ENCODE measurements at regions not wholly inside any gene's neighbourhood (a gene's known extent, or its start where the extent isn't known, plus 50 kb on each side); places are given as distances from the start of the nearest gene placed in this dataset.
"Not testable (repeated sequence)": the region's sequence is repeated elsewhere in the genome, so short reads cannot be mapped to it uniquely, and the experiment has no call there.

DNA sequence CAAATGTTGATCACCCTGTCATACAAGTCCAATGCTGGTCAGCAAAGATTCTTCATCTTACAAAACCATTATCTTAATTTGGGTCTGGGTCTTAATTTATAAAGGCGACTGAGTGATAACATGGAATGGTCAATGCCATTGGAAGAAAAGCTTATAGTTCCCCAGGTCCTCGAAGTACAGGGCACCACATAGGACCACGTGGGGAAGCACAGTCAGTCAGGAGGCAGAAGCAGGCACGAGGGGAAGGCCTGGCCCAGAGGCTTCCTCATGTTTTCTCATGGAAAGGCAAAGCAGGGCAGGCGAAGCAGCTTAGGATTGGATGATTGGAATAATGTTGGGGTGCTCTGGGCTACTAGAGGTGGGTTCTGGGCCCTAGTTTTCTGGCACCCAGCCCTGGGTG is 175.7 kb downstream of the FASLG start:
- DNase-seq (ENCODE audit: low read depth in 2 of 2, low spot score in 1 of 2) = no peak

DNA sequence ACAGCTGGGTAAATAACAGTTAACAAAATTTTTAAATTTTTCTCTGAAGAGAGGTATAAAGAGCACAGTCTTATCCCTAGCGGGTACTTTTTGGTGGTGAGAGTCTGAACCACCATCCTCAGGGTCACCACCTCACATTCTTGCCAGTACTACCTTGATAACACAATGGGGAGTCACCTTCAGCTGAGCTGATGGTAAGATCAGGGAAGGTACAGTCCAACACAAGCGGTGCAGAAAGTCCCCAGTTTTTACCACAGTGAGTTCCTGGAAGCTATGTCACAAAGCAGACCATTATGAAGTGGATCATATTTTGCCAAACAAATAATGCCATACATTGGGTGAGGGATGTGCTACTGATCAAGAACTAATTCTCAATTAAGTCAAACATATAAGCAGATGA is 176.9 kb downstream of the FASLG start:
- DNase-seq (ENCODE audit: low read depth in 2 of 2, low spot score in 1 of 2) = no peak

DNA sequence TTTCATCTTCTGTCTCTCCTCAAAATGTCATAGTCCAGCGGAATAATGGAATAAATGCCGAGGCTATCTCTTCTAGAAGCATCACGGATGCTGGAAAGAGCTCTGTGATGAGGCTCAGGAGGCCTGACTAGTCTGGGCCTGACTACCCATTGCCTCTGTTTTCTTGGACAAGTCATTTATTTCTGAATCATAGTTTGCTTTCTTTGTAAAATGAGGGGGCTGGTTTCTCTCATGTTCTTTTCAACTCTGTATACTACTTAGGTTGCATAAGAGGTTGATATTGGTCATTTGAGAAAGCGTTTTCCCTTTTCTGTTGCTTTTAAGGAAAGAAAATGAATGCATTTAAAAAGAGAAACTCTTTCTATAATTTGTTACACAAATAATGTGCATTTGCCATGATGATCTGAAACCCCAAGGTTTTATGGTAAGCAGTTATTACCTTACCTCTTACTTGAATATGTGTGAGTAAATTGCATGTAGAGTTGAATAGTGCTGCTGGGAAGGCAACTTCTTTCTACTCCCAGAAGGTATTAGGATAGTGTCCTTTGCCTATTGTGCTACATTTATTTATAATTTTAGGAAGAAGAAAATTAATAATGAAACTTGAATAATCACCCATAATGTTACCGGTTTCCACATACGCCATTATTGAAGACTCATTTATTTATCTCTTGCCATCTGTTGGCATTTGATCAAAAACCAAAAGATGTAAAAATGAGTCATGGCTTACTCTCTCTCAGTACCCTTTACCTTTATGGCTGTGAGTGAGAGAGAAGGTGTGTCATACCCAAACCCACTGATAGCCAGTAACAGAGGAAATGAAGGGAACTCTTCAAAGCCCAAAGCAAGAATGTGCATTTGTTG is 179.1 kb downstream of the FASLG start:
- no peak for DNase-seq (ENCODE audit: low read depth in 2 of 2, low spot score in 1 of 2)

GRCh38 chr1:172838680-172839313 is 179.9 kb downstream of the FASLG start:
- DNase-seq (ENCODE audit: low read depth in 2 of 2, low spot score in 1 of 2) = no peak

- not testable (repeated sequence) for DNase-seq (ENCODE audit: low read depth in 2 of 2, low spot score in 1 of 2)
Observed at GRCh38 chr1:172839639-172840038, 180.7 kb downstream of the FASLG start.

DNA sequence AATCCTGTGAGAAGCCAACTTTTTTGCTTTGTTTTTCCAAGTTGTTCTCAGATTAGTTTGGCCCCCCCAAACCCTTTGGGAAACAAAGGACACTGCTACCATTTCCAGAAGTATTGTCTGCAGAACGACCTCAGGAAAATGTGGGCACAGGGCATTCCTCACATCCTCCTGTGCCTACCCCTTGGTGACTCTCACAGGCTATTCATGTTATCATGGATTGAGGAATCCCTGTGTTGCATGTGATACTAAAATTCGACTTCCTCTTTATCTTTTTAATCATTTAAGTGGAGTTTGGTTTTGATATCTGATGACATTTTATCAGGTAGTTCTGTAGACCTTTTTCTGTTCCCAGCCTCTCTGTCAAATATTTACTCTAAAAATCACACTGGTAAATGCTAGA is 184.5 kb downstream of the FASLG start:
- DNase-seq (ENCODE audit: low read depth in 2 of 2, low spot score in 1 of 2) = no peak

DNA sequence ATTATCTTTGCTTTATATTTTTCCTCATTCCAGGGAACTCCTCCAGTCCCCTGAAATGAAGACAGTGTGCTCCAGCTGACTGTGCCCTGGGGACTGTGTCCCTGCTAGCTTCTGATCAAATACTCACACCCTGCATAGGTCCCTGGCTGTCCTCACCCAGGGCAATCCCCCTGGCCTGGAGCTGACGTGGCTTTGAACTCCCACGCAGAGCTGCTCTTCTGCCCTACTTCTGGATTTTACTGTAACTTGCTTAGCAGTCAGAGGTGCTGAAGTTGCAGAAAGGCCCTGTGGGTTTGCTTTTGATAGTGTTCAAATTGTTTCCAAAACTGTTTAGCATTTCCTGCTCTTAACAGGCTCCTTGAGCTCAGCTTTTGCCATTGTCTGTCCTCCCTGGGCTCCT is 186.5 kb downstream of the FASLG start:
- peak; percentile 15 to 47 for DNase-seq (ENCODE audit: low read depth in 2 of 2, low spot score in 1 of 2)

DNA sequence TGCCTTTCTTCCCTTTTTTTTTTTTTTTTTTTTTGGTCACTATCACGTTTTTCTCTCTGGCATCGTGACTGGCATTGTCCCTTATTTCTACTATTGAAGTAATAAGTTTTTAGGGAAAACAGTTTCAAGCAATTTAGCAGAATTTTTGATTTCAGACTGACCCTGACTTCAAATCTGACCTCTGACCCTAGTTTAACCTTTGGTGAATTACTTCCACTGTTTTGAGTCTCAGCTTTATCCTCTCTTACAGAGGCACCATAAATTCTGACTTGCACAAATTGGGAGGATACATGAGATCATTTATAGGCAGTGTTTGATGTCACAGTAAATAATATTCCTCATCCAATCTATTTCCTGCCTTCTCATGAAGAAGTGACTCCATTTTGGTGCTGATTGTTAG is 187.0 kb downstream of the FASLG start:
- DNase-seq (ENCODE audit: low read depth in 2 of 2, low spot score in 1 of 2) = no peak

DNA sequence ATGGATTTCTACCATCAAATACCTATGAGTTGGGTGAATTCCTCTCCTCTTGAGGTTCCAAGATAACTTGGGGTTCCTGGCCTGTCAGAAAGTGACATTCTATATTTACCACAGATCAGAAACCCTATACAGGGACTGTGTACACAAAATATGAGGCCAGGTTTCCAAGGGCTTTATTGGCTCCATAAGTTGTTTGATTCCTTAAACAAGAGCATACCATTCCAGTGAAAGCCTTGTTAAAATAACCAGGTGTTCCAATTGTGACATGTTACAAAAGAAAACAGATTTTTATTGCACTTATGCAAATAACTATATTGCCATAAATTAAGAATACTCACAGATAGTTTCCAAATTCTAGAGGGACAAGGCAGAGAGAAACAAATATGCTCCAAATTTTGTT is 188.9 kb downstream of the FASLG start:
- not testable (repeated sequence) for DNase-seq (ENCODE audit: low read depth in 2 of 2, low spot score in 1 of 2)

DNA sequence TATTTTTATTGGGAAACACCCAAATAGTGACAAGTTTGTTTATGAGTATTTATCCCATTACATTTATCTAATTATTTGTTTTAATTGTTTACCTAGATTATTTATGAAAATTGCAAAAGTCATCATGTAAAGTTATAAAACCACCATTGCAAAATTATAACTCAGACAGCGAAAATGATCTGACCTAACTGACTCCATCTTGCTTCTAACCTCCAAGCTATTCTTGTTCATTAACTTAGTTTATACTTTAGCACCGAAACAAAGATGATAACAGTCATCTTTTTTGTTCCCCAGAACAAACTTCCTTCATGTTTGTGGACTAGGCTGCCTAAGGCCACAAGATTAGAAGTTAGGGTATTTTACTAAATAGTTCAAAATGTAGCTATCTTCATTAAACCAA is 190.8 kb downstream of the FASLG start:
- DNase-seq (ENCODE audit: low read depth in 2 of 2, low spot score in 1 of 2) = no peak

GRCh38 chr1:172851077-172851476 is 192.2 kb downstream of the FASLG start:
- no peak for DNase-seq (ENCODE audit: low read depth in 2 of 2, low spot score in 1 of 2)

GRCh38 chr1:172851856-172852255 is 193.0 kb downstream of the FASLG start:
- DNase-seq (ENCODE audit: low read depth in 2 of 2, low spot score in 1 of 2) = no peak

DNA sequence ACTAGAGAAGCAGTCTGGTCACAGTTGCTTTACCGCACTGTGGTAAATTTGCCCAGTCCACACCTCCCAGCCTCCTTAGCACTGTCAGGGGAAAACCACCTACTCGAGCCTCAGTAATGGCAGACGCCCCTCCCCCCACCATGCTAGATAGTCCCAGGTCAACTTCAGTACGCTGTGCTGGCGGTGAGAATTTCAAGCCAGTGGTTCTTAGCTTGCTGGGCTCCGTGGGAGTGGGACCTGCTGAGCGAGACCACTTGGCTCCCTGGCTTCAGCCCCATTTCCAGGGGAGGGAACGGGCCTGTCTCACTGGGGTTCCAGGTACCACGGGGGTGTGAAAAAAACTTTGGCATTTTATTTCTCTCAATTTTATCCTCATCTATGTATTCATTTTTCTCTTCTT is 194.8 kb downstream of the TNFSF18 start:
- DNase-seq (ENCODE audit: low read depth in 2 of 2, low spot score in 1 of 2) = not testable (repeated sequence)

- DNase-seq (ENCODE audit: low read depth in 2 of 2, low spot score in 1 of 2) = no peak
Observed at GRCh38 chr1:172863031-172863430, 187.7 kb downstream of the TNFSF18 start.

DNA sequence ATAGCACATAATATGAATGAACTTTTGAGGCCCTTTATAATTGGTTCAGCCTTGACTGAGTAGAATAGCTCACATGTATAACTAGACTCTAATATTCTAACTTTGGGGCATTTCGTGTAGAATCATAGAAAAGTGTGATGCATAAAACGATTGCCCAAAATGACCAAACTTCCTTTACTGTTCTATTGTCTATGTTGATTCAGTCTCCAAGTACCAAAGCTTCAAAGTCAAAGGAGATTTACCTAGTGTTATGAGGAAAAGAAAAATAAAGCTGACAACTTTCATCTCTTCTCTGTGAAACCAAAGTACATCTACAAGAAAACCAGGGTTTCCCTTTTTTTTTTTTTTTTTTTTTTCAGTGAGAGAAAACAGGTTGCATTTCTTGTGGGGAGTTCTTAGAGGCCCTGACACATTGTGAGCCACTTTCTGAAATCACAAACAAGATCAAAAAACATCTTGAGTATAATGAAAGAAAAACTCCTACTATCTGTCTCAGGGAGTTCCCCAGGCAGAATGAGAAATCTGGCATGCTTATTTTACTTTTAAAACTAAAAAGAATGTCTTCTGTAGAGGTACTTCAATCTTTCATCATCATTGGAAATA is 183.4 kb downstream of the TNFSF18 start:
- DNase-seq (ENCODE audit: low read depth in 2 of 2, low spot score in 1 of 2) = no peak

- no peak for DNase-seq (ENCODE audit: low read depth in 2 of 2, low spot score in 1 of 2)
Observed at GRCh38 chr1:172870901-172871606, 179.7 kb downstream of the TNFSF18 start.

- no peak for DNase-seq (ENCODE audit: low read depth in 2 of 2, low spot score in 1 of 2)
Observed at GRCh38 chr1:172874950-172875349, 175.8 kb downstream of the TNFSF18 start.

DNA sequence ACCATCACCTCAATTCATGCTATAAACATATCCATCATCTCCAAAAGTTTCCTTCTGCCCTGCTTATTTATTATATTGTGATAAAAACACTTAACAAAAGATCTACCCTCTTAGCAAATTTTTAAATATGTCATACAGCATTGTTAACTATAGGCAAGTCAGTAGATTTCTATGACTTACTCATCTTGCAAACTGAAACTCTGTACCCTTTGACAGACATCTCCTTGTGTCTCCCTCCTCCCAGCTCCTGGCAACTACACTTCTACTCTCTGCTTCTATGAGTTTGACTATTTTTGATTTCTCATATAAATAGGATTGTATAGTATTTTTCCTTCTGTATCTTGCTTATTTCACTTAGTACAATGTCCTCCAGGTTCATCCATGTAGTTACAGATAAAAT is 174.8 kb downstream of the TNFSF18 start:
- DNase-seq (ENCODE audit: low read depth in 2 of 2, low spot score in 1 of 2) = no peak

GRCh38 chr1:172882385-172882784 is 168.4 kb downstream of the TNFSF18 start:
- DNase-seq (ENCODE audit: low read depth in 2 of 2, low spot score in 1 of 2) = no peak

DNA sequence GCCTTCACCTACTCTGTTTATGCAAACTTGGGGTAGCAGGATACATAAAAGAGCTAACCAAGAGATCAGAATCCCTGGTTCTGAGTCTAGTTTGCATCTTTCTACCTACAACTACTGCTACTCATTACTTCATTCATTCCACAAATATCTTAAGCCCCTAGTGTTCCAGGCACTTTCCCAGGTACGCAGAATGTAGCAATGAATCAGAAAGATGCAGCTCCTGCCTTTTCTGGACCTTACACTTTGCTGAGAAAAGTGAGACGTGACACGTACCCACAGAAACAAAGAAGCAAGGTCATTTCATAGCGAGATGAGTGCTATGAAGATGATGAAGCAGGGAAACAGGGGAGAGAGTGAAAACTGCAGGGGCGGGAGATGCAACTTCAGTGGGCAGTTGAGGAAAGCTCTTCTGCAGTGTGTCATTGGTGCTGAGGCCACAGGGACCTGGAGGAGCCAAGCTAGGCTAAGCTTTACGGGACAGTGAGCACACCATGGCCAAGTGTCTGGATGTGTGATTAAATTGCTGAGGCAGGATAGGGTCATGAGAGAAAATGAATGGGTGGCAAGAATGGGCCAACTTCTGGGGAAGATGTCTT is 167.9 kb downstream of the TNFSF18 start:
- no peak for DNase-seq (ENCODE audit: low read depth in 2 of 2, low spot score in 1 of 2)

- no peak for DNase-seq (ENCODE audit: low read depth in 2 of 2, low spot score in 1 of 2)
Observed at GRCh38 chr1:172883387-172883791, 167.4 kb downstream of the TNFSF18 start.
